Hematopoietic multipotent progenitor cell treated with erythropoietin and hydrocortisone succinate and interleukin-3 and kit ligand, for 15 days (in vitro differentiated cells): ENCODE measurements at regions not wholly inside any gene's neighbourhood (a gene's known extent, or its start where the extent isn't known, plus 50 kb on each side); places are given as distances from the start of the nearest gene placed in this dataset.
A peak's percentile ranks its signal among the peaks of the same experiment; 100 is the strongest.
"Not testable (repeated sequence)": the region's sequence is repeated elsewhere in the genome, so short reads cannot be mapped to it uniquely, and the experiment has no call there.

Source experiments
- DNase-seq: peaks from one replicate; pipeline ENCODE4 v3.0.0-alpha.2; 2015; ENCODE audit warnings: low spot score

GRCh38 chr15:62371683-62372082 is 206.6 kb upstream of the C2CD4B start:
- DNase-seq: not testable (repeated sequence)

DNA sequence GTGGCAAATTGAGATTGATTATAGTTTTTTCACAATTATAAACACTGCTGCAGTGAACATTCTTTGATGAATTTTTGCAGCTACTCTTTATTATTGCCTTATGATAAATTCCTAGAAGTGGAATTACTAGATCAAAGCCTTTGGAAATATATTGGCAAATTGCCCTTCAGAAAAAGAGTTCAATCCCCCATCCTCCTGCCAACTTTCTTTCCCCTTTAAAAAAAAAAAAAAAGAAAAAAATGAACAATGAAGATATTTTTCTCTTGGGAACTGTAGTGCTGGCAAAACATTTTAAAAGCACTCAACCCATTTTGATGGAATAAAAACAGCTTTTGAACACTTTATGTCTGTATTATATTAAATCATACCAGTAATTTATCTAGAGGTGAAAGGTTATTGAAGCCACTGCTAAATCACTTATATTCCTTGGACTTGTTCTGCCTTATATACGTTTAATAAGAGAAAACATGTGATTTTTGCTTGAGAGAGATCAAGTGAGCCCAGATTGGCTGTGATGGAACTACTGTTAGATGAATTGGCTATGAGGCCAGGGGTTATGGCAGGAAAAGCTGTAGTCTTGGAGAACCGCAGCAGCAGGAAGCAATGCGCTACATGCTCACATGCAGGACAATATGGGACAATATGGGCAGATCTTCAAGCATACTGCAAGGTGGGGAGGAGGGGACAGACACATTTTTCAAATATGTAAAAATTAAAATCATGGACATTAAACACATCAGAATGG is 212.8 kb upstream of the C2CD4B start:
- DNase-seq: no peak

GRCh38 chr15:62378772-62379498 is 213.8 kb upstream of the C2CD4B start:
- no peak for DNase-seq

GRCh38 chr15:62380011-62380410 is 214.9 kb upstream of the C2CD4B start:
- DNase-seq: no peak

- DNase-seq: no peak
These were observed 217.0 kb upstream of the C2CD4B start for GRCh38 chr15:62382046-62382445.

GRCh38 chr15:62389885-62390790 is 225.1 kb upstream of the C2CD4B start, which contains the start of gene TLN2:
TSS of gene TLN2 (plus strand) at chr15:62390550.
- DNase-seq: peak; percentile 57

- no peak for DNase-seq
These were observed 225.9 kb upstream of the C2CD4B start for GRCh38 chr15:62390791-62391640.

DNA sequence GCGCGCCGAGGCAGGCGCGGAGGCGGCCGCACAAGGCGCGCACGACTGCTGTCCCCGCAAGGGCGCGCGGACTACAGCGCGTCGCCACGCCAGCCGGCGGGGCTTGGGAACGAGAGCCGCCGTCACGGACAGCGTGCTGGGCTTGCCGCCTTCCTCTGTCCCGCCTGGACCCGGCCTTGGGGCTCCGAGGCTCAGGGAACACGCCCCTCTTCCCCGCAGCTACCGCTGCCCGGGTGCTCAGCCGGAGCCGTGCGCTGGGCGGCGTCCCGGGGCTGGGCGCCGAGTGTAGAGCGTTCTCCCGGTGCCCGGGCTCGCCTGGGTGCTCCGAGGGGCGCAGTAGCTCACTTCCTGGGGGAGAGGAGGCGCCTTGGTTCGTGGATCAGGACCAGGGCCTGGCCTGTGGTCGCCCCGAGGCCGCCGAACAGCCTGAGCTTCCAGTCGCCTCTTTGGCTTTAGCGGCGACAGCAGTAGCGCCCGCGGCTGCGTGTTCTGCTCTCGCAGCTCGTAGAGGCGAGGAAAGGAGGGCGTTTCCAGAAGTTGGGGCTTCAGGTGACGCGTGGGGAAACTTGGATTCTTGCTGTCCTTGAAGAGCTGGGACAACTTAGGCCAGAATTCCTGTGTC is 226.7 kb upstream of the C2CD4B start:
- DNase-seq: peak; percentile 26

DNA sequence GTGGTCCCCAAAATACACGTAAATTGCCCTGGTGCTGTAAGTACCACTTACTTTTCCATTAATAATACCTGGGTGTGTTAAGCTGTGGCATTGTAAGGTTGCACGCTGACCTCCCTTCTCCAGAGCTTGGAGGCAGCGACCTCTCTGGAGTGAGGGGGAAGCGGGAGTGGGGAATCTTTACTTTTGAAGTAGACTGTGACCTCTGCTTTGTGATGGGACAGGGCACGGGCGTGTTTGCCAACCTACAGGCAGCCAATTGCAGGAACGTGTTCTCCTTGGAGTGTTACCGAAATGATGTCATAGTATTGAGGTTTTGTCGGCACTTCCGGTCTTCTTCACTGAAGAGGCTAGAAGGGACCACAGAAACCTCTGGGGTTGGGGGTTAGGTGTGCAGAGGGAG is 227.3 kb upstream of the C2CD4B start:
- DNase-seq: no peak

GRCh38 chr15:62393196-62393595 is 228.1 kb upstream of the C2CD4B start:
- no peak for DNase-seq

- DNase-seq: no peak
These were observed 229.0 kb upstream of the C2CD4B start for GRCh38 chr15:62394079-62394478.

DNA sequence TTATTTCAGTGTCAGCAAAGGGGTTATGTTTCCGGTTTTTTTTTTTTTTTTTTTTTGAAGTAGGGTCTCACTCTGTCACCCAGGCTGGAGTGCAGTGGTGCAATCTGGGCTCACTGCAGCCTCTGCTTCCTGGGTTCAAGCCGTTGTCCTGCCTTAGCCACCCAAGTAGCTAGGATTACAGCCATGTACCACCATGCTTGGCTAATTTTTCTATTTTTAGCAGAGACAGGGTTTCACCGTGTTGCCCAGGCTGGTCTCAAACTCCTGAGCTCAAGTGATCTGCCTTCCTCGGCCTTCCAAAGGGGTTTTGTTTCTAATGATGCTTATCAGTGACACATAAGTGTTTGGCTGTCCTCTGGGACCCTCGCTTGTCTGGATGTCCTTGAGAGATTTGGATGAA is 235.7 kb upstream of the C2CD4B start:
- no peak for DNase-seq

DNA sequence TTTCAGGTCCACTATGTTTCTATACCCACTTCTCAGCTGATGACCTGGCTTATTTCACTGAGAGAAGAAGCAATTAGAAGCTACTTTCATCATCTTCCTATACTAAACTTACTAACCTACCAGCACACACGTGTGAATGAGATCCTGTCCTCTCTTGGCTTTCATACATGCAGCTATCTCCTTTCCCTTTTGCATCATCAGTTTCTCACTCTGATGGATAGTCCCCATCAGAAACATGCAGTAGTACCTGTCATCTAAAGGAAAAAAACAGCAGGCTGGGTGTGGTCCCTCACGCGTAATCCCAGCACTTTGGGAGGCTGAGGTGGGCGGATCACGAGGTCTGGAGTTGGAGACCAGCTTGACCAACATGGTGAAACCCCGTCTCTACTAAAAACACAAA is 237.6 kb upstream of the C2CD4B start:
- no peak for DNase-seq

GRCh38 chr15:62403164-62403809 is 238.2 kb upstream of the C2CD4B start:
- DNase-seq: peak; percentile 52

DNA sequence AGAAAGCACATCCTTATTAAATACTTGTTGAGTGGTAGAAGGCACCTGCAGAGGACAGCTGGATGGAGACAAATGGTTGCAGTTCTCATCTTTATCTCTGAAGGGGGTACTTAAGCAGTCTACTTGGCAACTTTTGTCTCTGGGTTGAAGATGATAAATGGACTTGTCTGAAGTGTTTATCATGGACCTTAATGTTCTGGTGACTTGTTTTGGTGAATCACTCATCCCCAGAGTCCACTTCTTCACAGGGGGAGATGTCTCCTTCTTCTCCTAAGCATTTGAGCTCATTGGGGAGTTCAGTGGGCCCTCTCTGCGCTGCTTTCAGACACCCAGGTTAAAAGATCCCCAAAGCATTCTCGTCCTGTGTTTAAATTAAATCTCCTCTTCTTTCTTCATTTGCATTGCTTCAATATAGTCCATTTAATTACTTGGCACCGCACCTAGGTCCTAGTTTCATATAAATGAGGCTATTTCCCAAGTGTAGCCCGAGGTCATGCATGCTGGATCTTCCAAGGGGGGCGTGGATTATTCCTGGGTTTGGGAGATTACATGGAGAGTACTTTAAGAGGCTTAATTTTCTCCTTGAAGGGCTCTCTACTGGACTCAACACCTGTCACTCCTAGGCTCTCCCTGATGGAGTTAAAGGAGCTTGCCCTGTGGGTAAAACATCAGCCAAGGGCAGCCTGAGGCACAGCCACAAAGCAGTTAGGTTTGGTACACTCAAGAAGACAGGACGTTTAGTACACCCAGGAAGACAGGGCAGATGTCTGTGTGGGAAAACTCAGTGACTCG is 239.3 kb upstream of the C2CD4B start:
- no peak for DNase-seq

GRCh38 chr15:62406305-62406891 is 241.3 kb upstream of the C2CD4B start:
- no peak for DNase-seq

DNA sequence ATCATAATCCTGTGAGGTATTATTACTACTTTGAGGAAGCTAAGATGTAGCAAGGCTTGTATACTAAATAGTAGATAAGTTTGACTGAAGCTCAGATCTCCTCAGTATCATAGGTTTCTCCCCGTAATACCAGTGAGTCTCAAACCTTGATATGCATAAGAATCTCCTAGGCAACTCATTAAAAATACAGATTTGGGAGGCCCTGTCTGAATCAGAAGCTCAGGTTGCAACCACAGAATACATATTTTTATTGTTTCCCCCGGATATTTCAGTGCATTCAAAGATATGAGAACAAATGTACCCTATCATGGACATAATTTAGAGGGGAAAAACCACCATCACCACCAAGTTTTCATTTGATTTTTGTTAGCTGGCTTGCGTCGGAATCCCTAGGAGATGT is 242.1 kb upstream of the C2CD4B start:
- no peak for DNase-seq

- DNase-seq: no peak
These were observed 242.9 kb upstream of the C2CD4B start for GRCh38 chr15:62407962-62408361.

- no peak for DNase-seq
These were observed 244.4 kb upstream of the C2CD4B start for GRCh38 chr15:62409466-62409865.
